HG02571 (cell line): ENCODE measurements at regions not wholly inside any gene's neighbourhood (a gene's known extent, or its start where the extent isn't known, plus 50 kb on each side); places are given as distances from the start of the nearest gene placed in this dataset.

Source experiments
- ATAC-seq: cut with Tn5 transposase; IDR thresholded peaks from one replicate; pipeline ENCODE4 v1.9.1; 2021; ENCODE audit warnings: mild to moderate bottlenecking, moderate library complexity; ENCODE audit not compliant: unreplicated experiment

DNA sequence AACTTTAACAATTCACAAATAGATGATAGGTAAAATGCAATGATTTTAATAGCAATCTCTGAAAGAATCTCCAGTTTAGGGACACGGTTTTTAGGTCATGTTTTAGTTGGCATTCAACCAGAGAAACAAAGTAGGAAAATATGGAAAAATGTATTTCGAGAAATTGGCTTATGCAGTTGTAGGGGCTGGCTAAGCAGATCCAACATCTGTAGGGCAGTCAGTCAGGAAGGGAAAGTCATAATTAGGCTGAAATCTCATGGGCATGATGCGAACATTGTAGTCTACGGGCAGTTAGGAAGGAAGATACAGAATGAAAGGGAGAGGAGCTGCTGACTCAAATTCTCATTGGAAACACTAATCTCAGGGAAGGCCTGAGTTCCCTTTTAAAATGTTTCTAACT, 1276.0 kb upstream of the ADGRL4 start:
- ATAC-seq = no peak

DNA sequence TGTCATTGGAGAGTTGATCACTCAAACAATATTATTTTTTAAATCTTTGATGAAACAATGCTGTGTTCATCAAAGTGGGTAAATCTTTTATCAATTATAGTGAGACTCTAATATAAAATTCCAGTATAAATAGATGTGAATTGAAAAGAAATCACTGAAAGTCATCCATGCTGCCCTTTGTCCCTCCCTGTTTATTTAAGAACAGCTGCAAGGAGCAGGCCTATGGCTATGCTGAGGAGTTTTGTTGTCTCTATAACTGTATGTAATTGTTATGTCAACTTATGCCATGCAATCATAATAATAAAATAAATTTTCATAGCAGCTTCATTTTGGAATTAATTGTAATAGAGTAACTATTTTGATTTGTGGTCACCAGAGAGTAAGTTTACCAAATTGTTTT, 1272.4 kb upstream of the ADGRL4 start:
- no peak for ATAC-seq

DNA sequence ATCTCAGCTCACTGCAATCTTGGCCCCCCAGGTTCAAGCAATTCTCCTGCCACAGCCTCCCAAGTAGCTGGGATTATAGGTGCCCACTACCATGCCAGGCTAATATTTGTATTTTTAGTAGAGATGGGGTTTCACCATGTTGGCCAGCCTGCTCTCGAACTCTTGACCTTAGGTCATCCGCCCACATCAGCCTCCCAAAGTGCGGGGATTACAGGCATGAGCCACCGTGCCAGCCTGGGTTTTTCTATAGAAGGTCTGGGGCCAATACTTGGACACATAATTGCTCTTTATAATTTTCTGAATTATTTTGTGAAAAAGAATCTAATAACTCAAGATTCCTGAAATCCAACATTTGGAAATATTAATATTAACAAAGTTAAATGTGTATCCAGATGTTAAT, 1267.7 kb upstream of the ADGRL4 start:
- no peak for ATAC-seq

DNA sequence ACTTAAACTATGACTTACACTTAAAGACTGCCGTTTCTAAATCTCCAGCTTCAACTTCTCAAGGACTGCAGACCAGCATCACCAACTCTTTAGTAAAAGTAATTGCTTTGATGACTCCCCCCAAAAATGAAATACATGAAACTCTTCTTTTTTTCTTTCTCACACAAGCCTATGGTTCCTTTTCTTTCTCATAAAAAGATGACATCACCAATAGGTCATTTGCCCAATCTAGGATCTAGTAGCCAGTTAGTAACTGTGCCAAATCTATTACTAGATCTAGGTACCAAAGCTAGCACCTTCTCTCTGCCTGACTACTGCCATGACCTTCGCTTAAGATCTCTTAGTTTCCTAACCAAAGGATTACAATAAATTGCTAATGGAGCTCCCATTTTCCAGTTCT, 1266.0 kb upstream of the ADGRL4 start:
- ATAC-seq = no peak

DNA sequence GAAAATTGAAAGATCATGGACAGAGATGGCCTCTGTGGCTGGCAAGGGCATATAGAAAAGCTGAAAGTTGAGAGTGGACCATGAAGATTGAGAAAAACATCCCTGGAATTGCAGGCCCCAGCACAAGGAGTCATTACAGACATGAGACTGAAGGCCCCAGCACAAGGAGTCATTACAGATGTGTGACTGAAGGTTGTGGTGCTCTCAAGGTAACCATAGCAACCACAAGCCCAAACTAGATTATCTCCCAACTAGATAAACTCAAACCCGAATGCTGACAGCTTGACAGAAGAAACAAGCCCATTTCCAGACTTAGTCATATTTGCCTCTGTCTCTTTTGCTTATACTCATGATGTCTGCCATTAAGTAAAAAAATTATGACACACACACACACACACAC, 1252.1 kb upstream of the ADGRL4 start:
- no peak for ATAC-seq

DNA sequence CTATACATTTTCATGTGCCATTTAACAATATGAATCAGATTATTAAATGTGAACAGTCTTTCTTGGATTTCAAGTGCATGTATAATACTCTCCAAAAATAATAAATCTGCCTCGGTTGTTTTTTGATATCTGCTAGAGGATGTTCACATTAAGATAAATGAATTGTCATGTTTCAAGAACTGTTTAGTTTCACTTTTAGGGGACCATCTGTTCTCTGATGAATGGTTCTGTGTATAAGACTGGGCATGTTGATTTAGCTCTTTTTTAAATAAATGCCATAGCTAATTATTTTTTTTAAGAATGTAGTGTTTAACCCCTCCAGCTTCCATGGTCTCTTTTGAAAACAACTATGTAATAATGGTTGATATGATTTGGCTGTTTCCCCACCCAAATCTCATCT, 1245.1 kb upstream of the ADGRL4 start:
- ATAC-seq = no peak

DNA sequence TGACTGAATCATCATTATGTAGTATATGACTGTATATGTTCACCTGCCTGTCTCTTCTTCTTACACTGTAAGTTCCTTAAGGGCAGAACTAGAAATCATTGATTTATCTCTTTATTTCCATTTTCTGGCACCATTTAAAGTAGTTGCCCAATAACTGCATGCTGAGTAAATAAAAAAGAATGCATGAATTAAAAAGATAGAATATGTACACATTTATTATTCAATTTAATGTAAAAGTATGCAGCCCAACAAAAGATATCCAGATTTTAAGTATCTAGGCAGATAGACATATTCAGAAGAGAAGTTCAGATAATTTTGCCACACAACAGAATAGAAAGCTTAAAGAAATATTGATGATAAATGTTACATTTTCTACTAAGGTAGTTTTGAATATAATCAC, 1244.6 kb upstream of the ADGRL4 start:
- ATAC-seq = no peak

DNA sequence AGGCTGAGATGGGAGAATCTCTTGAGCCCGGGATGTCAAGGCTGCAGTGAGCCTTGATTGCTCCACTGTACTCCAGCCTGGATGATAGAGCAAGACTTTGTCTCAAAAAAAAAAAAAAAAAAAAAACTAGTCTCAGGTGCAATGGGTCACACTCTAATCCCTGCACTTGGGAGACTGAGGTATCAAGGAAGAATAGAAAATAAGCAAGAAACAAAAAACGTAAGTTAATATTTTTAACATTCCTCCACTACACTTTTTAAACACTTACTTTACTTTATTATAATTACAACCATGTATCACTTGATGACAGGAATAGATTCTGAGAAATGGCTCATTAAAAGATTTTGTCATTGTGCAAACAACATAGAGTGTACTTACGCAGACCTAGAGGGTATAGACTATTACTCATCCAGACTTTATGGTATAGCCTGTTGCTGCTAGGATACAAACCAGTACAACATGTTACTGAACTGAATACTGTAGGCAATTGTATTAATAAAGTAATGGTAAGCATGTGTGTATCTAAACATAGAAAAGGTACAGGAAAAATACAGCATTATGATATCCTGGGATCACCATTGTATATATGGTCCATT, 1244.1 kb upstream of the ADGRL4 start:
- no peak for ATAC-seq

DNA sequence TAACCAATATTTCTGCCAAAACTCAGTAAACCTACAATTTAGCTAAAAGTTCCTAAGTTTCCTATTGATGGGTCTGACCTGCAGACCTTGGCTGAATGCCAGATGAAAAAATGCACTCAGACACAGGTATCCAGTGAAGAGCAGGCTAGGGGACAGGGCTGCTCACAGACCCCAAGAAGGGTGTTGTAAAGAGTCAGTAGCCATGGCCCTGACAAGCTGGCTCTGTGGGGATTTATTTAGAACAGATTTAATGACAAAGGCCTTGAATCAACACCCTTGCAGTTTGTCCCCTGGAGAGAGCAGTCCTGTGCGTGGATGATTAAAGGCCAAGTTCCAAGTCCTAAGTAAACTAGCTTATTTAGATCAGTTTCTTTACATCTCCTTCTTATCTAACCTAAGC, 1243.2 kb upstream of the ADGRL4 start:
- ATAC-seq = no peak

DNA sequence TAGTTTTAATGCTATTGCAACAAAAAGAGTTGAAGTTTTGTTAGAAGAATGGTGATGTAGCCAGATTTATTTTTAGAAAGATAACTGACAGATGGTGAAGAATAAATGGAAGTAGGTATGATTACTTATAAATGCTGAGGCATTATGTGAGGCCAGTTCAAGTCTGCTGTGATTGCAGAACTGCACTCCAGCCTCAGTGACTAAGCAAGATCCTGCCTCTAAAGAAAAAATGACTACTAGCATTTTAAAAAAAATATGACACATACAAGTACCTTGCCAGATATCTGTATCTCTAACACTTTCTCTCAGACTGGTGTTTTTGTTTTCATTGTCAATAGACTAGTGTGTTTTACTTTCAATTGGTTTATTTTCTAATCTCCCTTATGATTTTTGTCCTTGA, 1242.4 kb upstream of the ADGRL4 start:
- no peak for ATAC-seq

DNA sequence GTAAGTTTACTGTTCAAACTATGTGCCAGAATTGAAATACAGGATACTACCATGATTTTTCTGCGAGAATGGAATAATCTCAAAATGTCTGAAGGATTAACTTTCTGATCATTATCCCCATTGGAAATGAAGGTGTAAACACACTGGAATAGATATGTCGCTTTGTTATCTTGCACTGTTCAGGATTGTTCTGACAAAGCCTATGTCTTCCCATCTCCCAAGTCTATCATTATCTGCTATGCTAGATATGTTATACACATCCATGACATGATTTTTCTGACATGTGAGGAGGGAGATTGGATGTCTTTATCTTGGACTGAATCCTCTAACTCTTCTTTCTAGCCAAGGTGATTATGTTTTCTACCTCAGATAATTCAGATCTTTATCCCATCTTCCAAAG, 1239.3 kb upstream of the ADGRL4 start:
- no peak for ATAC-seq

DNA sequence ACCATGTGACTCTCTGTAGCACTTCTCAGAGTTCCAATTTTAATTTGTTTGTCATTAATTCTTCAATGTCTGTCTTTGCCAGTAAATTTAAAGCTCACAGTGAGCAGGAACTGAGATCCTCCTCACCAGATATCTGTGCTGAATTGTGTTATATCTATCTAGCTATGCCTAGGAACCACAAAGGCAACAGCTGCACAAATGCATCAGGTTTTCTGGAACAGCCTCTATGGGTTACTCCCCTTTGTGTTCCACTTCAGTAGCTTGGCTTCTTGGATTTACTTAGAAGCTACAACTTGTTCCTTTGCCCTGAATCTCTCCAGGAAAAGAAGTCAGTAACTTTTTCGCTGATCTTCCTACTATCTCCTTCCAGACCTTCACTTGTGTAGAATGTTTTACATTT, 1237.8 kb upstream of the ADGRL4 start:
- ATAC-seq = no peak

DNA sequence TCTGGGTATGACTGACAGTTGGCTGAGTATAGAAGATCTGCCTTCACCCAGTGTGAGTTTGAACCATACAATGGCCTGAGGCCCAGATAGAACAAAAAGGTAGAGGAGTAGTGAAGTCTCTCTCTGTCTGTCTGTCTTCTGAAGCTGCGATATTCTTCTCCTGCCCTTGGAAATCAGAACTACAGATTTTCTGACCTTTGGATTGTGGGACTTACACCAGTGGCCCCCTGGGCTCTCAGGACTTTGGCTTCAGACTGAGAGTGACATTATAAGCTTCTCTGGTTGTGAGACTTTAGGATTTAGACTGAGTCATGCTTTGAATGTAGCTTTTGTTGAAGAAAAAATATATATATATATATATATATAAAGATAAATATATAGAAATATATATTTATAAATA, 1235.0 kb upstream of the ADGRL4 start:
- ATAC-seq = no peak

DNA sequence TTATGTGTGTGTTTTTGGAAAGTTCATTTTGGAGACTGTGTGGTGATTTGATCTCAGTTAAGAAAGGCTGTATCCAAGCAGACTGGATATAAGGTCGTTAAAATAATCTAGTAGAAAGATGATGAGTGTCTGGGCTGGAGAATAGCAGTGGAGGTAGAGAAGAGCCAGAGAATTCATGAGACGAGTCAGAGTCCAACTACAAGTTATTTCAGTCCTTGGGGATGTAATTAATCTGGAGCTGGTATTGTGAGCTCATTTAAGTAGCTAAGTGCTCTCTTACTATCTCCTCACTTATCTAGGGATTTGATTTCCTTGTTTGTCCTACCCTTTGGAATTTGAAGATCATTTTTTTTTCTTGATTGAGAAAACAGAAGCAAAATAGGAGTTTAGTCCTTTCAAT, 1219.0 kb upstream of the ADGRL4 start:
- no peak for ATAC-seq

DNA sequence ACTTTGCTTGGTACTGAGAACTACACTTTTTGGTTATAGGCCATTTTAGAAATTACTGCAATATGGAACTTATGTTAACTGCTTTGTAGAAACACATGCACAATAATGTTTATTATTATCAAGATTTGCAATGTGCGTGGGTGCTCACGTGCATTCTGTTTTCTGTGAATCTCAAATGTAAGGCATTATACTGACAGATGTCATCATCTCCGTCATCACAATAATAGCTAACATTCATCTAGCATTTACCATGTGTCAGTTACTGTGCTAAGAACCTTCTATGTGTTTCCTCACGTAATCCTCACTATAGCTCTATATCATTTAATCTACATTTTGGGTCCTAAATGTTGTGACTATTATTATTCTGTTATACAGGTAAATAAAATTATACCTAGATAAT, 1214.8 kb upstream of the ADGRL4 start:
- no peak for ATAC-seq

DNA sequence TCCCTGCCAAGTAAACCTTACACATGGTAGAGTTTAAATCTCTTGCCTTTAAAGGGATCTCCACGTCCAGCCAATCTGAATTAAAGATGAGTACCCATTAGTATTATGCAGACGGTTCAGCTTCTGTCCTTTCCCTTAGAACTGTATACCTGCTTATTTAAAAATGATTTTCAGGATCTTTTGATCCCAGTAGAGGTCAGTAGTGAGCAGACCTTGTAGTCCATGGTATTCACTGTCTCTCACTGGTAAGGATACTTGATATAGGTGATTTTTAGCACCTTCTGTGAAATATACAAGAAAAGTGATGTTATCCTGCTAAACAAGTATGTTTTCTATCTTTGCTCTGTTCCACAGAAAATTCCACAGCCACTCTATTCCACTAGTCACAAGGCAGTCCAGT, 1211.6 kb upstream of the ADGRL4 start:
- ATAC-seq = no peak

DNA sequence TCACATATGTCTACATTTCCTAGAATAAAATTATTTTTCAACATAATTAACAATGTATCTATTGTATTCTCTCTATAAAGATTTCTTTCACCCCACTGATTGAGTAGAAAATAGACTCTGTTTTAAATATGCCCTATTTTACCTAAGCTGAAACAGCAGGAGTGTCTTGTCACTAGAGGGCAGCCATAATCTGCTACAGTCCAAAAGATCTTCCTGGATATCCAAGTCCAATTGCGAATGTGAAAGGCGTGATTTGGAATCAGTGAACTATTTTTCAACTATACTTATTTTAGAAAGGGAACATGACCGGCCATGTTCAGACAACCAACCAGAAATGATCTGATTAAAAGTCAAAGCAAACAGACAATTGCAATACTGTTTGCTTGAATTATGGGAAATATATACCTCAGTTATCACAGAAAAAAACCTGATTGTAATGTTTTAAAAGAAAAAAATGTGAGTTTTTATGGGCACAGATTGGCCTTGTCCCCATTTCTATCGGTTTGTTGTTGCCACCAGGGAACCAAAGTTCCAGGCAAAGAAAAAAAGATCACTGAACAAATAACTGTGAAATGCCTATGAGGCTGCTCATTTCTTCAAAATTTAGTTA, 1211.0 kb upstream of the ADGRL4 start:
- ATAC-seq = no peak

DNA sequence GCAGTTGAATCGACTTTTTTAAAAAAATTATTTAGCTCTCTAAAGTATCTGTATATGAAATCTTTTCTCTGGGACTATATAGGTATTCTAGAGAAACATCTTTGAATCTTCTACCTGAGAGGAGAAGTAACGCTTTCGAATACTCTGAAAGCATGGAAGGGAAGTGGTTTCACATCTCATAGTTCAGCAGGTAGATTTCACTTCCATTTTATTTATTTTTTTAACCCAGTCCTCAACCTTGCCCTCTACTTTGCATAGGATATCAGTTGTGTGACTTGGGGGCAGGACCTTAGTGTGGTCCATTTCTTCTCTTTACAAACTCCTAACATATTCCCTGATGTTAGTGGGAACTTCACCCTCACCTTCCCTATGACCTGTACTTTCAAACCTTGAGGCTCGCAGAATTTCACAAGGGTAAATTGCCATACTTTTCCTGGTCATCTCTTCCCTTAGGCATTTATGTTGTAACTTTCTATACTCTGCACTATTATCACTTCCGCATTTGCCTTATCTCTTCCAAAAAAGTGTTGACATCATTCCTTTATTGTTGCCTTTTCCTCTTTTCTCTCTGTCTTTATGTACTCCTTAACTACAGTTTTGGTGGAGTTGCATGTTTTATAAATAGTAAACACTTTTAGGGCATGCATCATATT, 1208.5 kb upstream of the ADGRL4 start:
- no peak for ATAC-seq

DNA sequence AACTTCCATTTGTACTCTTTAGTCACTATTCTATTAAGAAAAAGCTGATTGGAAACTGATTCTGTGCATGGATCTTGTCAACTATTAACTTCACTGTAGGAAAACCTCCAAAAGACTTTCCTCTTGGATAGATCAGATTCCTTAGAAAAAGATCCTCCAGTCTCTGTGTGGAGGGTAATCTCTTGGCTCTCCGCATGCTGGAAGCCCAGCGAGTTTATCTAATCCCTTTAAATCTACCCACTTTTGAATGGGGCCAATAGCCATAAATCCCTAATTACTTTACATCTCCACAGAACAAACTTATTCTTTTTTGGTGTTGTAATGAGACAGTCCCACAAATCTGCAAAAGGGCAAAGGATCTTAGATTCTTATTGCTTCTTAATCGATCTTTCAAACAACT, 1206.4 kb upstream of the ADGRL4 start:
- no peak for ATAC-seq

DNA sequence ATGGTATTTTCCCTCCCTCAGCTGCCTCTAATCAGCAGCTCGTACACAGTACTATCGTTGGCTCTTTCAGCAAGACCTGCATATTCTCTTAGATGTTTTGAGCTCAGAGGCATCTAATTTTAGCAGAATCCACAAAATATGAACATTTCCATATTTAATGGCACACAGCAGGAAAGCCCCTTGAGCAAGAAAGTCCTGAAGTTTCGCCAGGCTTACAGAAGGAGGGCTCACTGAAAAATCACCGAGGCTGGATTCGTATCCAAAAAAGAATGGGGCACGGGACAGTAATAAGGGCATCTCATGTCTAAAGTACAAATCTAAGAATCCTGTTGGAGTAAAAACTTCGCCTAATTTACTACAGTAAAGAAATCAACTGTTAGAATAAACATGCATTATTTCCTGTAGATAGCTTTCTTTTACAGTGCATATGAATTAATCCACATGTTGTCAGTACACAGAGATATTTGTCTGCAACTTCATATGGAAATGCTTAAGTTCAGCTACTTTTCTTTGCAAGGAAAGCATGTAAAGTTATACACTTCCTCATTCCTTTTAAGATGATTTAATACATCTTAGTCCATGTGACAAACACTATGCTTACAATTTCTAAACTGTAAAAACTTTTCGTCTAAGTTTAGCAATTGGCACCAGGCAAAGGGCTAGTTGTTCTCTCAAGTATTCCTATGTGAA, 1205.3 kb upstream of the ADGRL4 start:
- ATAC-seq = no peak

DNA sequence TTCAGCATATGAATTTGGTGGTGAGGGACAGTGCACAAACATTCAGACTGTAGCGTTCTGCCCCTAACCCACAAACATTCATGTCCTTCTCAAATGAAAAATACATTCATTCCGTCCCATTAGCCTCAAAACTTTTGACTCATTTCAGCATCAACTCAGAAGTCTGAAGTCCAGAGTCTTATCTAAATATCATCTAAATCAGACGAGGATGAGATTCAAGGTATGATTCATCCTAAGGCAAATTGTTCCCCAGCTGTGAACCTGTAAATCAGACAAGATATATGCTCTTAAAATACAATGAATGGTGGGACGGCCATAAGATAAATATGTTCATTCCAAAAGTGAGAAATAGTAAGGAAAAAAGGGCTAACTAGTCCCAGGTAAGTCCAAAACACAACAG, 1195.6 kb upstream of the ADGRL4 start:
- no peak for ATAC-seq

DNA sequence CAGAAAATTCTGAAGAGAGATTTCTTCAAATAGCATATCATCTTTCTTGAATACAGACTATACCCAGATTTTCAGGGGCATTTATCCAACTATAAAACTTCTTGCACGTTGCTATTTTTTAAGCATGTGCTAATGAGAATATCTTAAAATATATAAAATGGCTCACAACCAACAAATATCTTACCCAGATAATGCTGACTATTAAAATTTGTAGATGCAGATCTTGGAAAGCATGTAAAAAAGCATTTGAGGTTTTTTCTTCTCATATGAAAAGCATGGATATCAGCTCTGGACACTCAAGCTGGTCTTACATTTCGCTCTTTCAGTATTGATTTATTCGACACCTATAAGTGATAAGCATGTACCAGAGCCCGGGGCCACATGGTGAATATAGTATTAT, 1187.7 kb upstream of the ADGRL4 start:
- no peak for ATAC-seq
